ENCODE measurements at regions not wholly inside any gene's neighbourhood (a gene's known extent, or its start where the extent isn't known, plus 50 kb on each side); places are given as distances from the start of the nearest gene placed in this dataset.

GRCh38 chr7:118298771-118299170, 74.3 kb downstream of the ANKRD7 start:
- H3K27ac Mint-ChIP-seq (ENCODE audit: unreplicated experiment), result no peak overlapping the region
- no peaks in the 10 kb centered on the region for H3K9me3 Mint-ChIP-seq (ENCODE audit: unreplicated experiment)
- FAIRE-seq, result no peak
- no peak overlapping the region for H2AFZ ChIP-seq (ENCODE audit: low read depth, low read length)
- no peaks in the 10 kb centered on the region for H3K36me3 ChIP-seq (ENCODE audit: insufficient read depth, low read length)
- no peak overlapping the region for H3K4me3 ChIP-seq (ENCODE audit: insufficient read depth, low read depth, low read length)
- no peak for DNase-seq (ENCODE audit: low read depth)
- no peaks in the 10 kb centered on the region for H3K36me3 Mint-ChIP-seq (ENCODE audit: low read depth, unreplicated experiment)
- H3K9me3 ChIP-seq (ENCODE audit: insufficient read depth, low read depth, low read length), result no peaks in the 10 kb centered on the region
- no peaks in the 10 kb centered on the region for H3K27me3 ChIP-seq (ENCODE audit: insufficient read depth, low read length)
- no peaks in the 10 kb centered on the region for H3K79me2 ChIP-seq (ENCODE audit: insufficient read depth, low read length)
- no peak overlapping the region for H3K4me3 Mint-ChIP-seq (ENCODE audit: unreplicated experiment)
- H3K27me3 Mint-ChIP-seq (ENCODE audit: low read depth, unreplicated experiment), result peaks cover 2% of the 10 kb centered on the region
- TF ChIP-seq CTCF (IDR thresholded peaks at IDR 0.05; ENCODE audit: insufficient read depth, low read depth, low read length) (no peak), EZH2 (IDR thresholded peaks at IDR 0.05; ENCODE audit: insufficient read depth, low read length) (no peak)
- no peaks in the 10 kb centered on the region for H3K4me1 ChIP-seq (ENCODE audit: insufficient read depth, low read length)
- H3K9ac ChIP-seq (ENCODE audit: low read length), result no peak overlapping the region
- no peaks in the 10 kb centered on the region for H3K4me1 Mint-ChIP-seq (ENCODE audit: low read depth, unreplicated experiment)
- H4K20me1 ChIP-seq (ENCODE audit: insufficient read depth, low read length), result no peaks in the 10 kb centered on the region
- H3K4me2 ChIP-seq (ENCODE audit: low read length), result no peak overlapping the region
- no peak overlapping the region for H3K27ac ChIP-seq (ENCODE audit: low read depth, low read length)

DNA sequence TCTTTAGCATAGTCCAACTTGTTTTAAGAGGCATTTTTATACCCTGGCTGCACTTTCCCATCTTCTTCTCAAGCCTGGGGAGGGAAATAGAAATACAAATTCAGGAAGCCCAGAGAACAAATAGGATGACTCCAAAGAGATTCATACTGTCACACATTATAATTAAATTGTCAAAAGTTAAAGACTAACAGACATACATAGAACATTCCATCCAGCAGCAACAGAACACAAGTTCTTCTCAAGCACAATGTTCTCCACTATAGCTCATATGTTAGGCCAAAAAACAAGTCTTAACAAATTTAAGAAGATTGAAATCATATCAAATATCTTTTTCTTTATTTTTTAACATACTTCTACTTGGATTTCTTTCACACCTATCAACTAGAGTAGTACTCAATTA, 75.7 kb downstream of the ANKRD7 start:
- no peaks in the 10 kb centered on the region for H3K4me1 Mint-ChIP-seq (ENCODE audit: low read depth, unreplicated experiment)
- no peak overlapping the region for H3K9ac ChIP-seq (ENCODE audit: low read length)
- no peaks in the 10 kb centered on the region for H3K36me3 ChIP-seq (ENCODE audit: insufficient read depth, low read length)
- H3K9me3 ChIP-seq (ENCODE audit: insufficient read depth, low read depth, low read length), result no peaks in the 10 kb centered on the region
- H3K36me3 Mint-ChIP-seq (ENCODE audit: low read depth, unreplicated experiment), result no peaks in the 10 kb centered on the region
- TF ChIP-seq CTCF (IDR thresholded peaks at IDR 0.05; ENCODE audit: insufficient read depth, low read depth, low read length) (no peak), EZH2 (IDR thresholded peaks at IDR 0.05; ENCODE audit: insufficient read depth, low read length) (no peak)
- H4K20me1 ChIP-seq (ENCODE audit: insufficient read depth, low read length), result no peaks in the 10 kb centered on the region
- no peak overlapping the region for H3K4me3 Mint-ChIP-seq (ENCODE audit: unreplicated experiment)
- H3K4me2 ChIP-seq (ENCODE audit: low read length), result no peak overlapping the region
- no peaks in the 10 kb centered on the region for H3K27me3 ChIP-seq (ENCODE audit: insufficient read depth, low read length)
- H3K27me3 Mint-ChIP-seq (ENCODE audit: low read depth, unreplicated experiment), result peaks cover 2% of the 10 kb centered on the region
- DNase-seq (ENCODE audit: low read depth) (no peak), FAIRE-seq (no peak)
- no peak overlapping the region for H2AFZ ChIP-seq (ENCODE audit: low read depth, low read length)
- no peaks in the 10 kb centered on the region for H3K4me1 ChIP-seq (ENCODE audit: insufficient read depth, low read length)
- no peaks in the 10 kb centered on the region for H3K79me2 ChIP-seq (ENCODE audit: insufficient read depth, low read length)
- H3K27ac Mint-ChIP-seq (ENCODE audit: unreplicated experiment), result no peak overlapping the region
- H3K4me3 ChIP-seq (ENCODE audit: insufficient read depth, low read depth, low read length), result no peak overlapping the region
- H3K27ac ChIP-seq (ENCODE audit: low read depth, low read length), result no peak overlapping the region
- H3K9me3 Mint-ChIP-seq (ENCODE audit: unreplicated experiment), result no peaks in the 10 kb centered on the region

- Histone ChIP-seq H3K4me3 (ENCODE audit: insufficient read depth, low read depth, low read length) (no peak overlapping the region), H2AFZ (ENCODE audit: low read depth, low read length) (no peak overlapping the region), H4K20me1 (ENCODE audit: insufficient read depth, low read length) (no peaks in the 10 kb centered on the region), H3K9ac (ENCODE audit: low read length) (no peak overlapping the region), H3K27me3 (ENCODE audit: insufficient read depth, low read length) (no peaks in the 10 kb centered on the region), H3K4me1 (ENCODE audit: insufficient read depth, low read length) (no peaks in the 10 kb centered on the region), H3K27ac (ENCODE audit: low read depth, low read length) (no peak overlapping the region), H3K9me3 (ENCODE audit: insufficient read depth, low read depth, low read length) (no peaks in the 10 kb centered on the region), H3K36me3 (ENCODE audit: insufficient read depth, low read length) (no peaks in the 10 kb centered on the region), H3K79me2 (ENCODE audit: insufficient read depth, low read length) (no peaks in the 10 kb centered on the region), H3K4me2 (ENCODE audit: low read length) (no peak overlapping the region)
- no peak for TF ChIP-seq EZH2 (IDR thresholded peaks at IDR 0.05; ENCODE audit: insufficient read depth, low read length)
- no peak for TF ChIP-seq CTCF (IDR thresholded peaks at IDR 0.05; ENCODE audit: insufficient read depth, low read depth, low read length)
- Mint-ChIP-seq H3K9me3 (ENCODE audit: unreplicated experiment) (peaks cover 2% of the 10 kb centered on the region), H3K27ac (ENCODE audit: unreplicated experiment) (no peak overlapping the region), H3K36me3 (ENCODE audit: low read depth, unreplicated experiment) (no peaks in the 10 kb centered on the region), H3K27me3 (ENCODE audit: low read depth, unreplicated experiment) (no peaks in the 10 kb centered on the region), H3K4me1 (ENCODE audit: low read depth, unreplicated experiment) (peaks cover 6% of the 10 kb centered on the region), H3K4me3 (ENCODE audit: unreplicated experiment) (no peak overlapping the region)
- DNase-seq (ENCODE audit: low read depth) (no peak), FAIRE-seq (no peak)
Observed at GRCh38 chr7:118304100-118304499, 79.6 kb downstream of the ANKRD7 start.

All from astrocyte (in vitro differentiated cells and primary cell).